HG03432 (cell line): ENCODE measurements at regions not wholly inside any gene's neighbourhood (a gene's known extent, or its start where the extent isn't known, plus 50 kb on each side); places are given as distances from the start of the nearest gene placed in this dataset.
"Not testable (repeated sequence)": the region's sequence is repeated elsewhere in the genome, so short reads cannot be mapped to it uniquely, and the experiment has no call there.

Experiments
- ATAC-seq: cut with Tn5 transposase; IDR thresholded peaks from one replicate; pipeline ENCODE4 v1.9.1; 2021; ENCODE audit warnings: mild to moderate bottlenecking, moderate library complexity; ENCODE audit not compliant: unreplicated experiment

DNA sequence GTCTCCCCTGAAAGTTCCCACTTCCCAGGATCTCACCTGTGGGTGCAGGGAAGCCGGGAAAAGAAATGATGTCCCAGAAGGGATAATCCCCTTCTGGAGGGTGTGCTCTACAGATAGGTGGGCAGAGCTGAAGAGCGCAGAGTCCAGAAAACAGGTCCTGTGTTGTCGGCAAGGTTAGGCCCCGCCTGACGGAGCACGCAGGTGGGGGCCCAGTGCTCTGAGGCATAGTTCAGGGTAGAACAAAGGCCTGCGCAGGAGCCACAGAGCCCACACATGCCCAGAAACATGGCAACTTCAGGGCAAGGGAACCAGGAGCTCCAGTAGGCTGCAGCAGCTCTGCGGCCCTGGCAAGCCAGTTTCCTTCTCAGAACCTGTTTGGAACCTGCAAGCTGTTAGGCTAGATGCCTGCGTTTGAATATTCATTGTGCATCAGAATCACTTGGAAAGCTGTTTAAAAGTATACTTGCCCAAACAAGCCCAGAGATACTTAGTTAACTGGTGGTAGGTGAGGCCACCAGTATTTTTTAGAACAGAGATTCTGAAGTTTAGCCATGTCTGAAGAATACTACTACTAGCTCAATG lies 386.6 kb downstream of the BUD13 start:
- ATAC-seq, result no peak

DNA sequence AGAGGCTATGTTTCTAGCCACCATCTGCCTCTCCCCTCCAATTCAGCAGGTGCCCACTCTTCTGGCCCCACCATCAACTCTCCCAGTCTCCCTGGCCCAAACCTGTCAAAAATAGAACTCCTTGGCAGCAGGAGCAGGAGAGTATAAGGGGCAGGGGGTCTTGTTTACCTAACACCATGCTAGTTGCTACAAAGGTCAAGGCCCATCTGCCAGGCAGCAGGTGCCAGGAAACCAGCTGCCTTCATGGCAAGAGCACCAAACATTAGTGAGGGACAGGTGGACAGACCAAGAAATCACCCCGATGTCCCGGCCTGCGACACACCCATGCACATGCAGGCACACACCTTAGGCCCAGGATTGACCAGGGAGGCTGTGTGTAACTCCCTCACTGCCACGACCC lies 387.9 kb downstream of the BUD13 start:
- ATAC-seq, result no peak

DNA sequence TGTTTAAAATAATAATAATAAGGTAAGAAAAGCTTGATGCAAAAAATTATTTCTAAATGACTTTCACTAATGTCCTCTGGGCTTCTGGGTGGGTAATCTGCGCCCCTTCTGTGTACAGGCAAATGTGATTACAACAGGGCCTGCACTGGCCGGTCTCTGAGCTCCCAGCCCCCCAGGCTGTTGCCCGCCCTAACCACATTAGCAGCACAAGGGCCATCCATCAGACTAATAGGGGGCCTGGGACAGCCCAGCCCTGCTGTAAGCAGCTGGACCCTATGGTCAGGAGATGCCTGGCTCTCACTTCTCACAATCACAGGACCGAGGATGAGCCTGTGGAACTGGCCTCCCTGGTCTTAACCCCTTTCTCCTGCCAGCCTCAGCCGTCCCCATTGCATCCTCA lies 388.4 kb downstream of the BUD13 start:
- ATAC-seq, result no peak

DNA sequence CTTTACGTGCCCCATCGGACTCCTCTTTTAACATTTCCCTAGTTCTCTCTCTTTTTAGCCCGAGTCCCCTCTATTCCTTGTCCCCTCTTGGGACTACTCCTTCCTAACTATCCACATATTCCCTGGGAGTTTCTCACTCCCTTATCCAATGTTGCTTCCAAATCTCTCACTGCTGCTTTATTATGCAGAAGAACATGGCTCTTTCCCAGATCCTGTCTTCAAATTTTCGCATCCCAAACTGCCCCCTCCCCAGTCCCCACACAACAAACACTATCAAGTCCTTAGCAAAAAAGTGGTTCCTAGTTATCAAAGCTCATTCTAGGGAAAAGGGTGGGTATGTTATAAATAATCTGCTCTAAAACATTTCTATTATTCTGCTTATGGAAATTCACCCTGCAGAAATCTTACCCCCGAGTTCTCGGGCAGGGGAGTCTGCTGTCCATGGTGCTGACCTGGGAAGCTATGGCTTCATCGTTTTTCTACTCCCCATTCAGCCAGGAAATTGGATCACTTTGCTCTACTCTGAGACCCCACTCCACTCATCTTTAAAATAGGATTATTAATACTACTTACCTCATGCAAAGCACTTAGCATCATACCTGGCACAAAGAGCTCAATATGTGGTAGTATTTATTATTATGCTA lies 393.5 kb downstream of the BUD13 start:
- ATAC-seq, result no peak

DNA sequence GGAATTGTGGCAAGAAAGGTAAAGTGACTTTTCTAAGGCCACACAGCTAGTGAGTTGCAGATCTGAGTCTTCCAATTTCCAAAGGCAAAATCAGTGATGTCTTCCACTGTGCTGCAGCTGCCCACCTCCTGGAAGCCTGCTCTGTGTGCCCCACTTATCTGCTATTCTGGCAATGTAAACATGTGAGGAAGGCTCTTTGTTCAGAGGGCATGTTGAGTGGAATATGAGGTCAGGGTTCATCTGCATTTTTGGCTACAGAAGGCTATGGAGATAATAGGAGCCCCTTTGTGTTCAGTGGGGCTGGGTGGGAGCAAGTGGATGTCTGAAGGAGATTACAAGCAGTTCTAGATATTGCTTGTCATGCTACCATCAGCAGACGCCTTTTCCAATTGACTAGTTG lies 396.2 kb downstream of the BUD13 start:
- no peak for ATAC-seq

DNA sequence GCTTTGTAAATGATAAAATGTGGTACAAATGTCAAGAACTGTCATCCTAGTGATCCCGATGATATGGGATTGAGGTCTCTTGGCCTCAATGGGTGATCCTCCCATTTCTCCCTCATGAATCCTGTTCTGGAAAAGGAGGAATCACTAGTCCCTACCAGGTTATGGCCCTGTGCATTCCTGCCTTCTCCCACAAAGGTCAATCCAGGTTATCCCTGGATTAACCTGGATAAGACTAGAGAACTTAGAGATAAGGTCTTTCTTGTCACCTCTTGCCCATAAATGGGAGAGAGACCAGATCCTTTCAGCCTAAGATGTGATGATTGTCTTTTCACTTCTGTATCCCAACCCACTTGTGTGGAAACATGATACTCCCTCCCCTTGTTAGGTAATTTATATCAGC lies 396.7 kb downstream of the BUD13 start:
- ATAC-seq, result no peak

DNA sequence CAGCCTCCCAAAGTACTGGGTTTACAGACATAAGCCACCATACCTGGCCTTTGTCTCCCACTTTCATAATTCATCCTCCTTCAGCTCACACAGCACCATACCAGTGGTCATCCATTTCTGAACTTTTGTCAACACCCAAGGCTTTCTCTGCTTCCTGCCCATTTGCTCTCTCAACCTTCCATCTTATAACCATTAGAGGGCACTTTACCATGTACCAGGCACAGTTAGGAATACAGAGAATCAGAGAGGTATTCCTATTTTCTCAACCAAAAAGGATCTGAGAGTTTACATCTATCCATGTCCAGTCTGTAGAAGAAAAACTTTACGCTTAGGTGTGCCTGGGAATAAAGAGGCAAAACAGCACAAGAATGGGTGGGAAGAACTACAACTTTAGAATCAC lies 397.6 kb downstream of the BUD13 start:
- no peak for ATAC-seq

DNA sequence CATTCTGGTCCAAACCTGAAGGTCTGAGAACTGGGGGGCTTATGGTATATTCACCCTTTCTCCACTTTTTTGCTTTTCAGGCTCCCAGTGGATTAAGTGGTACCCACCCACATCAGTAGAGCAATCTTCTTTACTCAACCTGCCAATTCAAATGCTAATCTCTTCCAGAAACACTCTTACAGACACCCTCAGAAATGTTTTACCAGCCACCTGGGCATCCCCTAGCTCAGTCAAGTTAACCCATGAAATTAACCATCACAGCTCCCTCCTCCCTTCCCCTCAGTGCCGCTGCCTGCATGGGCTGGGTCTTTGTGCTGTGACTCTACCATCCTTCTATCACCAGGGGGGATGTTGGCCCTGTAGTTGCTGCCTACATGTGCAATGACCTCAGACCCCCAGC lies 398.7 kb downstream of the BUD13 start:
- no peak for ATAC-seq

DNA sequence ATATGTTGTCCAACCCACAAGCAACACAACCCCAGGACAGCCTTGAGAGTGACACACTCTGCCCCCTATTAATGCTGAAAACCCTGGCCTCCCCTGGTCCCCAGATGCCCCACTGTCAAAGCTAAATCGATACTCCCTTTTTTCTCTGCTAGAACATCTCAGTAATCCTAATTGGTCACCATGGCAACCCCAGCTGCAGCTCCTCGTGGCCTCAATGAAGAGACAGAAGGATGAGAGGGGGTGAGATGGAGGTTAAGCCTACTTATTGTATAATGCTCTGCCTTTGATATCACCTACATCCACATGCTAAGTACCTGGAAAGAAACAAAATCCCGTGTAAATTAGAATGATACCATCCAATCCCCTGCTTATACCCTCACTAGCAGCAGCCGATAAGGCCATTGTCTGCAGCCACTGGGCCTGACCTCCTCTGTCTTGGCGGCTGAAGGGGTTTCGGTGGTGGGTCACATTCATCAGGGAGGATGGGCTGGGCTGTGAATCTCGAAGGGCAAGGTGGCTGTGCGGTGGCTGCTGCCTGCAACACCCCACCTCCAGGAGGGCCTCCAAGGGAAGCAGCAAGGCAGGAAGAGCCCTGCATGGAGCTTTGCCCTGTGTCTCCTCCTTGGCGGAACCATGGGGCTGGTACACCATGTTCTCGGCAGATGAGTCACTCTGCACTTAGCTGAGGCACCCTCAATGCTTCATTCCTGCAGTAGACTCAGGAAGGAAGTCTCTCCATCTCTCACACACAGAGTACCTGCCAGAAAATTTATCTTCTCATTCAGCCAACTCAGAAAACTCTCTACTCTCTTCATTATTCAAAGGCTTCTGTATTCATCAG lies 399.5 kb downstream of the BUD13 start:
- ATAC-seq, result no peak

DNA sequence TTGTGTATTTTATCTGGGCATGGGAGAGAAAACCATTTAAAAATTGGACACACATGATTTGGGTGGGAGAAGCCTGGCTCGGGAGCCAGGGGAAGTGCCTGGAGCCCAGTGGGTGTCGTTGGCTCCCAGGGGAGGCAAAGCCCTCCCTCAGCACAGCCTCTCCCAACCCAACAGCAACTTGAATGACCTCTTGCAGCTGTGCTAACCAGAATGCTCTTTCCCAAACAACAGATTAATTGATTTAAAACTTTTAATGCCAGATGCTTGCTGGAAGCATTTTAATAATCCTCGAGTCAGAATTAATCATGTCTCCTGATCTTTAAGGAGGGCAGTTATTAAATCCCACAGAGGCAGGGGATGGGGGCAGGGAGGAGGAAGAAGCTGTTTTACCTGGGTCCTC lies 401.6 kb downstream of the BUD13 start:
- no peak for ATAC-seq

DNA sequence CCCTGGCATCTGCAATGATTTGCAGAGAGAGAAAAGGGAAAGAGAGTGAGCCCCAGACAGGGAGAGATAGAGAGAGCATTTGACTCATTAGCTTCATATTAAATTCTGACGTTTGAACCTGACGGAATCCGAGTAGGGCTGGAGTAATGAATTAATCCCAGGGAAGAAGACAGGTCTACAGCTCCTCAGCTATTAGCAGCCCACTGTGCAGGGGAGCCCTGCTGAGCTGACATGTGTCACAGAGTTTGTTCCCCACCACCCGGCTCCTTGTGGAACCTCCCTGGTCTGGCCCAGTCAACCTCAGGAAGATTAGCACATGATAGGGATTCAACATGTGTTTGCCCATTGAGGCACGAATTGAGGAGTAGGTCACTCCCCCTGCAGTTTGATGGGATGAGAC lies 404.0 kb downstream of the BUD13 start:
- no peak for ATAC-seq

DNA sequence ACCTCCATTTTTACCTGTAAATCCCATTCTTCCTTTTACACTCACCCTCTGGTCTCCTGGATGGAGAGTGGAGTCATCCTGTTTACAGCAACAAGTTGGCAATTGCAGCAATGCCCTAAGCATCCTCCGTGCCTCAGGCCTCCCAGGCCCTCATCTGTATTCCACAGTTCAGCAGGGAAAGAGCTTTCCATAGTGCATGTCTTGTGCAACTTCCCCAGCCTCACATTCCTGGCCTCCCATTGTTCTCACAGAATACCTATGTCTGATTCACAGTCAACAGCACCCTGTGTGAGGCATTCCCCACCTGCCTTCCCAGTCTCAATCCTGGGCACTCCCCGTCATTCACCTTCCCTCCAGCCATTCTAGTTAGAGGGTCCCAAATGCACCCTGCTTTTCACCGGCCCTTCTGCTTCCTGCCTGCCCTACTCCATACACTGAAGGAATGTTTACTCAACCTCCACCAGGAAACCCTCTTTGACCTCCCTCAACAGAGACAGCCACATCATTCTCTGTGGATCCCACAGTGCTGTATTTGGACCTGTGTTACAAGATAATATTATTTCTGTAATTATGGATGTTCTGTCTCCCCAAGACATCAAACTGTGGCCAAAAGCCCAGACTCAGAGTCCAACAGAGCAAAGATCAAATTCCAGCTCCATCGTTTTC lies 405.7 kb downstream of the BUD13 start:
- no peak for ATAC-seq

DNA sequence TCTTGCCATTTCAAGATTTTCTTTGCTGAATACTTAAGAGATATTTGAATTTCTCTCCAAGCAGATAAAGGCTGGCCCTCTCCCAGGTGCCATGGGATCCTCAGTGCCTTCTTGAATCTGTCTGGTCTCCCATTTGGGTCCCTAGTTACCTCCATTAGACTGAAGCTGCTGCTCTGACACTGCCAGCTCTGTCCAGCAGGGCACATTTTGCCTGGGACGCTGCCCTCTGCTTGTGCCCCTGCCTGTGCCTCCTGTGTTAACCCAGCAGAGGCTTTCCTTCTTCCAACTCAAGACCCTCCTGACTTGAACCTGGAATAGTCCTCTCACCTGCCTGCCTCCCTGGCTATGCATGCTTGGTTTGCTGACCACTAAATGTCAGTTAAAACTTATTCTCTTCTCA lies 406.3 kb downstream of the BUD13 start:
- ATAC-seq, result no peak

DNA sequence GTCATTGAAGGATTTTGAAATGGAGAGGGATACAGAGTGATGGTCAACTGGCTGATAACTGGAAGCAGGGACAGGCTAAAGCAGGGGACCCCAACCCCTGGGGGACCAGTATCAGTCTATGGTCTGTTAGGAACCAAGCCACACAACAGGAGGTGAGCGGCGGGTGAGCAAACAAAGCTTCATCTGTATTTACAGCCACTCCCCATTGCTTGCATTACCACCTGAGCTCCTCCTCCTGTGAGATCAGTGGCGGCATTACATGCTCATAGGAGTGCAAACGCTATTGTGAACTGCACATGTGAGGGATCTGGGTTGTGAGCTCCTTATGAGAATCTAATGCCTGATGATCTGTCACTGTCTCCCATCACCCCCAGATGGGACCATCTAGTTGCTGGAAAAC lies 407.9 kb downstream of the BUD13 start:
- not testable (repeated sequence) for ATAC-seq

DNA sequence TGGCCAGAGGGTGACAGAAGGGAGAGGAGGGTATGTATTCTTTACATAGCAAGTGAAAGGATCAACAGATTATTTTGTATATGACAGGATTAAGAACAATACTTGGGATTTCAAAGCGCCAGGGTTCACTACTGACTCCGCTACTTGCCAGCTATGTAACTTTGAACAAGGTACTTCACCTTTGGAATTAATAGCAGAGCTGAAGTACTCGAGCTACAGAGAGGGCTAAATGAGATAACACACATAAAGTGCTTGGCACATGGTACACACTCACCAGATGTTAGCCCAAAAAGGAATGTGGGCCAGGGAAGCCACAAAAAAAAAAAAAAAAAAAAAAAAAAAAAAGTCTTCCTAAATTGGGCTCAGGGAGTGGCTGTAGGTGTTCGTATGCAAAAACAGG lies 408.4 kb downstream of the BUD13 start:
- ATAC-seq, result no peak

DNA sequence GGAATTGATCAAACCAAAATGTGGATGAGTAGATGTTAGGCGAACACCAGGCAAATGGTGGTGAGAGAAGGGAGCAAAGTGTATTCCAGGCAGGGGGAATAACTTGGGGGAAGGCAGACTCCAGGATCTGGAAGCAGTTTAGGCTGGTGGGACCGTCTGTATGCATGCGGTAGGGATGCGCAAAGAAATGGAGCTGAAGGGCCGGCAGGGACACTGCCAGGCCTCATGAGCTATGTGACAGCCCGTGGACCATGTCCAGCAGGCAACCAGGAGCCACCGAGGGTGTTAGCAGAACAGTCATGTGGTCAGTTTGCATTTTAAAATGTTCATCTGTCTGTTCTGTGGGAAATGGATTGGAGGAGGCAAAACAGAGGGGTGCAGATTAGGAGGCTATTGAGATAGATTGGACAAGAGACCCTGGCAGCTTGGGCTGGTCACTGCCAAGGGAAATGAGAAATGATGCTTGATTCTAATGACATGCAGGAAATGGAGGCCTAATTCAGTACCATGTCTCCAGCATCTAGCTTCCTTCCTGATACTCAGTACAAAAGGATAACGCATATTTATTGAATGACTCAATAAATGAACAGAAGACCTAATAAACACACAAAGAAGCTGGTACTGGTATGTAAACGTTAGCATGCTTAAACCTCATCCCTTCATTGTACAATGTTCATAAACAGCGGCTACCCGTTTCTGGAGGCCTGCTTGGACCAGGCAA lies 412.4 kb downstream of the BUD13 start:
- ATAC-seq, result no peak

DNA sequence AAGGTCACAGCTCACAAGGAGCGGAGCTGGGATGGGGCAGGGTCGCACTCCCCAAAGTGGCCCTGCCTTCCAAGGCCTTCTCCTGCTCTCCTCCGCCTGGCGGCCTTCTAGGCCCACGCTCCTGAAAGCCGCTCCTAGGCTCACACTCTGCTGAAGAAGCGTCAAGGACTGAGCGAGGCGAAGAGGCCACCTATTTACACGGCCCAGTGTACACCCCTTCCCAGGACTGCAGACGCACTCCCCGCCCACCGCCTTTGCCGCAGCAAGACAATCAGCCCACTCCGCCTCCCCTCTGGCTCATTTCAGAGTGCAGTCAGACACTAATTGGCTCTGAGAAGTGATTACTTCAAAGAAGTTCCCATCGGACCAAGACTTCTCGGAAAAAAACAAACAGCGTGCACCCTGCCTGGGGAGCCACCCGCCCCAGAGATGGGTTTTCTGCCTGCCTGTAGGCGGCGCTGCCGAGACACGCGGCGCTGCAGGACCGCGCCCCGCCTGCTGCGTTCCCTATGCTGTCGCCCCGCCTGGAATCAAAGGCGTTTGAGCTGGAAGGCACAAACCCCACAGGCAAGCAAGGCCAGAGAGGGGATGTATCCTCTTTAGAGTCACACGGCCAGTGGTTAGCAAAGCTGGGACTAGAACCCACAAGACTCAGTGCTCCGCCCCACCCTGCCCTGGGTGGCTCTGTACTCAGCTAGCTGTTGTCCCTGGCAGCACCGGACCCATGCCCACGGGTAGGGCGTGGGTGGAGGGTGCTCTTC lies 414.8 kb downstream of the BUD13 start:
- ATAC-seq, result no peak

DNA sequence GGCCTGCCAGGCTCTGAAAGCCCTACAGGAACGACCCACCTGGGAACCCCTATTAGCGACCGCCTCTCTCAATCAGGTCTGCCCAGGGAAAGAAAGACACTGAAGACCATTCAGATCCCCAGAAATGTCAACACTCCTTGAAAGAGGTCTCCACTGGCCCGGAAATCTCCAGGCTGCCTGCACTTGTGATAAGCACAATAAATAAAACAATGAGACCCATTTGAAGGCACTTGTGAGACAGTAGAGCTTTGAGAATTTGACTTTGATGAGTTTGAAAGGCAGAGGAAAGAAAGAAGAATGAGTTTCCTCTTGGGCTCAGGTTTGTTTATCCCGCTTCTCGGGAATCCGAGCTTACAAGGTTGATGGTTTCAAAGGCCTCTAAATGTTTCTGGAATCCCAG lies 416.3 kb downstream of the BUD13 start:
- no peak for ATAC-seq

DNA sequence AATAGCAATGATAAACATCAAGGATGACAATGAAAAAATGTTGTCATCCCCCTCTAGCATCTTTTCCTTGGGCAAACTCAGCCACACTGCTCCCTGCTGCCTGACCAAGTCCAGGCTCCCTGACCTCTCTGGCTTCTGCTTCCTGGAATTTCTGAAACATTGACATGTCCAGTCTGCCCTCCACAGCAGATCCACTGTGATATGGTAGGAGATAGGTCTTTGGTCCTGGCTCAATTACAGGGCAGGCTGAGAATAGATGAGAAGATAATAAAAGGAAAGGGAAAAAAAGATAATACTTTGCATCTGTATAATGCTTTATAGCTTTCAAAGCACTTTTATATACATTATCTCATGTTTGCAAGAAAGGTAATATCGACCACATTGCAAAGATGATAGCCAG lies 417.7 kb downstream of the BUD13 start:
- no peak for ATAC-seq

DNA sequence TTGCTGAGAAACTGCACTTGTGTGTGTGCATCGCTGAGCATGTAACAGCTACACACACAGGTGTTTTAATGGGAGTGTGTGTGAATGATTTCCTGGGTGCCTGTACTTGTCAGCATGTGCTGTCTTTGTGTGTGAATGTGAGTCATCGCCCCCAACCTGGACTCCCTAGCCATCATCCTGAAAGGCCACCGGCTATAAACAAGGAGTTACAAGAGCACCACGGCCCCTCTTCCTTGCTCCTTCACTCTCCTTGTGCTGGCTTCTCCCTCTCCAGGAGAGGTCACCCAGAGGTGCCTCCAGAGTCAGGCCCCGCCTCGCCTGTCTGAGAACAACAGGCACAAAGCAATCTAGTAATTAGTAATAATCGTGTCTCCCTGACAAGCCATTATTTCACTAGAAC lies 419.2 kb downstream of the BUD13 start:
- no peak for ATAC-seq
